ENCODE measurements at regions not wholly inside any gene's neighbourhood (a gene's known extent, or its start where the extent isn't known, plus 50 kb on each side); places are given as distances from the start of the nearest gene placed in this dataset.

- H3K9me3 Mint-ChIP-seq: no peaks in the 10 kb centered on the region
- H3K27me3 Mint-ChIP-seq (ENCODE audit: low read depth): no peaks in the 10 kb centered on the region
- no peak overlapping the region for H3K4me3 Mint-ChIP-seq
- H3K36me3 Mint-ChIP-seq (ENCODE audit: low read depth): no peaks in the 10 kb centered on the region
- TF ChIP-seq CTCF (IDR thresholded peaks at IDR 0.05; ENCODE audit: unreplicated experiment in 3 of 3): no peak
- H3K27ac Mint-ChIP-seq: no peak overlapping the region
- H3K4me1 Mint-ChIP-seq: peaks cover 8% of the 10 kb centered on the region
Measured at GRCh38 chr13:73551736-73552135, 492.9 kb downstream of the KLF5 start.

GRCh38 chr13:73549717-73550116 lies 490.9 kb downstream of the KLF5 start:
- no peaks in the 10 kb centered on the region for H3K9me3 Mint-ChIP-seq
- no peak overlapping the region for H3K27ac Mint-ChIP-seq
- H3K4me3 Mint-ChIP-seq: no peak overlapping the region
- no peak for TF ChIP-seq CTCF (IDR thresholded peaks at IDR 0.05; ENCODE audit: unreplicated experiment in 3 of 3)
- H3K36me3 Mint-ChIP-seq (ENCODE audit: low read depth): no peaks in the 10 kb centered on the region
- no peaks in the 10 kb centered on the region for H3K4me1 Mint-ChIP-seq
- no peaks in the 10 kb centered on the region for H3K27me3 Mint-ChIP-seq (ENCODE audit: low read depth)

- Mint-ChIP-seq H3K4me1 (no peaks in the 10 kb centered on the region), H3K27me3 (ENCODE audit: low read depth) (peaks cover 5% of the 10 kb centered on the region), H3K27ac (no peak overlapping the region), H3K36me3 (ENCODE audit: low read depth) (no peaks in the 10 kb centered on the region), H3K9me3 (no peaks in the 10 kb centered on the region), H3K4me3 (no peak overlapping the region)
- no peak for TF ChIP-seq CTCF (IDR thresholded peaks at IDR 0.05; ENCODE audit: unreplicated experiment in 3 of 3)
Measured at GRCh38 chr13:73548449-73548848, 489.6 kb downstream of the KLF5 start.

- H3K4me3 Mint-ChIP-seq: no peak overlapping the region
Measured at GRCh38 chr13:73547239-73547638, 488.4 kb downstream of the KLF5 start.

GRCh38 chr13:73544175-73544574 lies 485.4 kb downstream of the KLF5 start:
- no peak overlapping the region for H3K4me3 Mint-ChIP-seq
- peaks cover 8% of the 10 kb centered on the region for H3K27me3 Mint-ChIP-seq (ENCODE audit: low read depth)

More at GRCh38 chr13:73547239-73547638, 488.4 kb downstream of the KLF5 start:
- no peak overlapping the region for H3K27ac Mint-ChIP-seq
- no peaks in the 10 kb centered on the region for H3K9me3 Mint-ChIP-seq
- peaks cover 5% of the 10 kb centered on the region for H3K27me3 Mint-ChIP-seq (ENCODE audit: low read depth)
- H3K36me3 Mint-ChIP-seq (ENCODE audit: low read depth): no peaks in the 10 kb centered on the region
- no peak for TF ChIP-seq CTCF (IDR thresholded peaks at IDR 0.05; ENCODE audit: unreplicated experiment in 3 of 3)
- H3K4me1 Mint-ChIP-seq: no peaks in the 10 kb centered on the region

More at GRCh38 chr13:73544175-73544574, 485.4 kb downstream of the KLF5 start:
- no peak for TF ChIP-seq CTCF (IDR thresholded peaks at IDR 0.05; ENCODE audit: unreplicated experiment in 3 of 3)
- Mint-ChIP-seq H3K36me3 (ENCODE audit: low read depth) (no peaks in the 10 kb centered on the region), H3K27ac (no peak overlapping the region), H3K9me3 (no peaks in the 10 kb centered on the region), H3K4me1 (no peaks in the 10 kb centered on the region)

Data from nephron (organoid).